Mucosa of rectum (tissue), 2 donors: ENCODE measurements at regions not wholly inside any gene's neighbourhood (a gene's known extent, or its start where the extent isn't known, plus 50 kb on each side); places are given as distances from the start of the nearest gene placed in this dataset.

Experiments used
- H3K27ac ChIP-seq, 2 donors: one replicate each; pipeline ENCODE4 v1.7.0; 2013; ENCODE audit warnings: inconsistent platforms in 2 of 2, low read depth in 2 of 2, low read length in 2 of 2
- H3K27me3 ChIP-seq, 2 donors: one replicate each; pipeline ENCODE4 v1.7.0; 2013; ENCODE audit warnings: low read length in 2 of 2; ENCODE audit not compliant: control insufficient read depth in 2 of 2, insufficient read depth in 2 of 2
- H3K36me3 ChIP-seq, 2 donors: one replicate each; pipeline ENCODE4 v1.7.0; 2013; ENCODE audit warnings: low read length in 2 of 2; ENCODE audit not compliant: control insufficient read depth in 2 of 2, insufficient read depth in 2 of 2
- H3K4me1 ChIP-seq, 2 donors: one replicate each; pipeline ENCODE4 v1.7.0; 2013; ENCODE audit warnings: low read length in 2 of 2, mild to moderate bottlenecking in 1 of 2; ENCODE audit not compliant: control insufficient read depth in 2 of 2, insufficient read depth in 2 of 2
- H3K4me3 ChIP-seq, 2 donors: one replicate each; pipeline ENCODE4 v1.7.0; 2013; ENCODE audit warnings: low read length in 2 of 2
- H3K9ac ChIP-seq, 2 donors: one replicate each; pipeline ENCODE4 v1.7.0; 2013; ENCODE audit warnings: low read length in 2 of 2, low read depth in 1 of 2, mild to moderate bottlenecking in 1 of 2
- H3K9me3 ChIP-seq, 2 donors: one replicate each; pipeline ENCODE4 v1.7.0; 2013; ENCODE audit warnings: low read length in 2 of 2; ENCODE audit not compliant: control insufficient read depth in 2 of 2
- donor health status: healthy.
- donor health status: Normal muscosa, but diverticular disease.

GRCh38 chr1:5571438-5571837 is 420.8 kb downstream of the NPHP4 start:
- no peak overlapping the region for H3K4me3 ChIP-seq

GRCh38 chr1:5570931-5571330 is 421.3 kb downstream of the NPHP4 start:
- Histone ChIP-seq H3K4me1 (no peaks in the 10 kb centered on the region), H3K27me3 (no peaks in the 10 kb centered on the region), H3K4me3 (no peak overlapping the region), H3K27ac (no peak overlapping the region), H3K9me3 (peaks cover 0 to 2% of the 10 kb centered on the region in 2 donors), H3K36me3 (no peaks in the 10 kb centered on the region), H3K9ac (no peak overlapping the region)

More at GRCh38 chr1:5571438-5571837, 420.8 kb downstream of the NPHP4 start:
- Histone ChIP-seq H3K27me3 (no peaks in the 10 kb centered on the region), H3K27ac (no peak overlapping the region), H3K9me3 (peaks cover 0 to 2% of the 10 kb centered on the region in 2 donors), H3K4me1 (no peaks in the 10 kb centered on the region), H3K9ac (no peak overlapping the region), H3K36me3 (no peaks in the 10 kb centered on the region)

GRCh38 chr1:5568321-5568720 is 423.9 kb downstream of the NPHP4 start:
- H3K4me3 ChIP-seq, result no peak overlapping the region
- no peak overlapping the region for H3K27ac ChIP-seq
- H3K36me3 ChIP-seq, result no peaks in the 10 kb centered on the region
- peaks cover 0 to 3% of the 10 kb centered on the region in 2 donors for H3K27me3 ChIP-seq
- H3K4me1 ChIP-seq, result no peaks in the 10 kb centered on the region
- peaks cover 0 to 2% of the 10 kb centered on the region in 2 donors for H3K9me3 ChIP-seq
- H3K9ac ChIP-seq, result no peak overlapping the region

- Histone ChIP-seq H3K27ac (no peak overlapping the region), H3K4me1 (no peaks in the 10 kb centered on the region), H3K27me3 (peaks cover 0 to 3% of the 10 kb centered on the region in 2 donors), H3K9me3 (peaks cover 0 to 2% of the 10 kb centered on the region in 2 donors), H3K4me3 (no peak overlapping the region), H3K36me3 (no peaks in the 10 kb centered on the region), H3K9ac (no peak overlapping the region)
Observed at GRCh38 chr1:5567839-5568238, 424.4 kb downstream of the NPHP4 start.

GRCh38 chr1:5566924-5567323 is 425.3 kb downstream of the NPHP4 start:
- peaks cover 0 to 2% of the 10 kb centered on the region in 2 donors for H3K9me3 ChIP-seq
- H3K27ac ChIP-seq, result no peak overlapping the region
- H3K27me3 ChIP-seq, result peaks cover 0 to 3% of the 10 kb centered on the region in 2 donors
- no peaks in the 10 kb centered on the region for H3K4me1 ChIP-seq
- no peak overlapping the region for H3K9ac ChIP-seq
- H3K4me3 ChIP-seq, result no peak overlapping the region
- H3K36me3 ChIP-seq, result no peaks in the 10 kb centered on the region

- Histone ChIP-seq H3K4me1 (no peaks in the 10 kb centered on the region), H3K27ac (no peak overlapping the region), H3K27me3 (peaks cover 0 to 3% of the 10 kb centered on the region in 2 donors), H3K36me3 (no peaks in the 10 kb centered on the region), H3K9me3 (peaks cover 0 to 2% of the 10 kb centered on the region in 2 donors), H3K9ac (no peak overlapping the region), H3K4me3 (no peak overlapping the region)
Observed at GRCh38 chr1:5565281-5566125, 426.7 kb downstream of the NPHP4 start.

- no peak overlapping the region for H3K27ac ChIP-seq
- H3K9me3 ChIP-seq, result no peaks in the 10 kb centered on the region
Observed at GRCh38 chr1:5564578-5565257, 427.5 kb downstream of the NPHP4 start.

GRCh38 chr1:5563861-5564577 is 428.2 kb downstream of the NPHP4 start:
- no peaks in the 10 kb centered on the region for H3K4me1 ChIP-seq

More at GRCh38 chr1:5564578-5565257, 427.5 kb downstream of the NPHP4 start:
- Histone ChIP-seq H3K9ac (no peak overlapping the region), H3K4me3 (no peak overlapping the region), H3K4me1 (no peaks in the 10 kb centered on the region), H3K36me3 (no peaks in the 10 kb centered on the region), H3K27me3 (peaks cover 0 to 3% of the 10 kb centered on the region in 2 donors)

GRCh38 chr1:5562769-5563168 is 429.5 kb downstream of the NPHP4 start:
- Histone ChIP-seq H3K9me3 (no peaks in the 10 kb centered on the region), H3K4me3 (no peak overlapping the region), H3K27me3 (peaks cover 0 to 3% of the 10 kb centered on the region in 2 donors), H3K27ac (no peak overlapping the region), H3K36me3 (no peaks in the 10 kb centered on the region), H3K9ac (no peak overlapping the region), H3K4me1 (no peaks in the 10 kb centered on the region)

More at GRCh38 chr1:5563861-5564577, 428.2 kb downstream of the NPHP4 start:
- H3K9ac ChIP-seq, result no peak overlapping the region
- no peaks in the 10 kb centered on the region for H3K36me3 ChIP-seq
- no peak overlapping the region for H3K27ac ChIP-seq
- H3K27me3 ChIP-seq, result peaks cover 0 to 3% of the 10 kb centered on the region in 2 donors
- no peak overlapping the region for H3K4me3 ChIP-seq
- H3K9me3 ChIP-seq, result no peaks in the 10 kb centered on the region

- H3K36me3 ChIP-seq, result no peaks in the 10 kb centered on the region
- H3K9ac ChIP-seq, result no peak overlapping the region
- peaks cover 0 to 3% of the 10 kb centered on the region in 2 donors for H3K27me3 ChIP-seq
- no peaks in the 10 kb centered on the region for H3K4me1 ChIP-seq
- H3K4me3 ChIP-seq, result no peak overlapping the region
- no peak overlapping the region for H3K27ac ChIP-seq
- no peaks in the 10 kb centered on the region for H3K9me3 ChIP-seq
Observed at GRCh38 chr1:5562331-5562730, 429.9 kb downstream of the NPHP4 start.
